GM10266 (cell line): ENCODE measurements at regions not wholly inside any gene's neighbourhood (a gene's known extent, or its start where the extent isn't known, plus 50 kb on each side); places are given as distances from the start of the nearest gene placed in this dataset.

ENCODE experiments used
- DNase-seq: peaks from one replicate; pipeline ENCODE4 v3.0.0; 2012; ENCODE audit errors: extremely low spot score
- TF ChIP-seq, protein P1 (sequence below): IDR thresholded peaks from 2 replicates; pipeline ENCODE4 v1.5.1; 2012; ENCODE audit warnings: mild to moderate bottlenecking, low read depth; ENCODE audit not compliant: control insufficient read depth, insufficient read depth; ENCODE audit errors: missing control alignments

GRCh38 chr5:127229185-127229889 is 61.3 kb upstream of the MEGF10 start:
- peak; percentile 70 for DNase-seq

GRCh38 chr5:127231118-127231517 is 59.5 kb upstream of the MEGF10 start:
- TF ChIP-seq, protein P1, sequence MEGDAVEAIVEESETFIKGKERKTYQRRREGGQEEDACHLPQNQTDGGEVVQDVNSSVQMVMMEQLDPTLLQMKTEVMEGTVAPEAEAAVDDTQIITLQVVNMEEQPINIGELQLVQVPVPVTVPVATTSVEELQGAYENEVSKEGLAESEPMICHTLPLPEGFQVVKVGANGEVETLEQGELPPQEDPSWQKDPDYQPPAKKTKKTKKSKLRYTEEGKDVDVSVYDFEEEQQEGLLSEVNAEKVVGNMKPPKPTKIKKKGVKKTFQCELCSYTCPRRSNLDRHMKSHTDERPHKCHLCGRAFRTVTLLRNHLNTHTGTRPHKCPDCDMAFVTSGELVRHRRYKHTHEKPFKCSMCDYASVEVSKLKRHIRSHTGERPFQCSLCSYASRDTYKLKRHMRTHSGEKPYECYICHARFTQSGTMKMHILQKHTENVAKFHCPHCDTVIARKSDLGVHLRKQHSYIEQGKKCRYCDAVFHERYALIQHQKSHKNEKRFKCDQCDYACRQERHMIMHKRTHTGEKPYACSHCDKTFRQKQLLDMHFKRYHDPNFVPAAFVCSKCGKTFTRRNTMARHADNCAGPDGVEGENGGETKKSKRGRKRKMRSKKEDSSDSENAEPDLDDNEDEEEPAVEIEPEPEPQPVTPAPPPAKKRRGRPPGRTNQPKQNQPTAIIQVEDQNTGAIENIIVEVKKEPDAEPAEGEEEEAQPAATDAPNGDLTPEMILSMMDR: no peak
- no peak for DNase-seq

More at GRCh38 chr5:127229185-127229889, 61.3 kb upstream of the MEGF10 start:
- TF ChIP-seq, protein P1: no peak

DNA sequence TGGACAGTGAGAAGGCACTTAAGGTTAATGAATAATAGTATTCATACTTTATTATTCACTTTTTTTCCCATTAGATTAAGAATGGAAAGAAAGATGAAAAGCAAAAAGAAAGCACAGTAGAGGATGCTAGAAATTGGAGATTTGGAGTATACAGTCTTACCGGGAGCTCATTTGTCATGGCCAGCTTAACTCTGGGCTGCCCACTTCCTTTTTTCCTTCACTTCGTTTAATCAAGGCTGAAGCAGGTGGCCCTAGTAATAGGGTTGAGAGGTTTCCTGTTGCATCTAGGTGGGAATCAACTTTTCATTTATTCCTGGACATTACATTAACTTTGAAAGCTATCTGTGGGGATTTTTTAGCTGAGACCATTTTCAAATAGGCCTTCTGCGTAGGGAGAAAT is 57.0 kb upstream of the MEGF10 start:
- TF ChIP-seq, protein P1: no peak
- no peak for DNase-seq

DNA sequence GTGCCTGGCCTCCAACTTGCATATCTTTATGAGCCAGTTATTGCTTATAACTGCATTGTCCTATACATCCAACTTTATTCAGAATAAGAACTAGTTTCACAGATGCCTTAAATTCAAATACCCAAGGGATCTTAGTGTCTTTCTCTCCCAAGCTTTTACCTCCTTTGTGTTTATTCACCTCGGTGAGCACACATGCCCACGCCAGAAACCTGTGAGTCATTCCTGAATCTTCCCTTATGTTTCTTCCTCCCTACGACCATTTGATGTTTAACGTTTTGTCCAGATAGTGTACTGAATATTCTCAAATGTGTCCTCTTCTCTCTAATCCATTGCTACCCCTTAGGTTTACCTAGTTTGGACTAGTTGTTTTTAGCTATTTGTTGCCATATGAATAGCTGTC is 55.5 kb upstream of the MEGF10 start:
- TF ChIP-seq, protein P1: no peak
- DNase-seq: no peak

DNA sequence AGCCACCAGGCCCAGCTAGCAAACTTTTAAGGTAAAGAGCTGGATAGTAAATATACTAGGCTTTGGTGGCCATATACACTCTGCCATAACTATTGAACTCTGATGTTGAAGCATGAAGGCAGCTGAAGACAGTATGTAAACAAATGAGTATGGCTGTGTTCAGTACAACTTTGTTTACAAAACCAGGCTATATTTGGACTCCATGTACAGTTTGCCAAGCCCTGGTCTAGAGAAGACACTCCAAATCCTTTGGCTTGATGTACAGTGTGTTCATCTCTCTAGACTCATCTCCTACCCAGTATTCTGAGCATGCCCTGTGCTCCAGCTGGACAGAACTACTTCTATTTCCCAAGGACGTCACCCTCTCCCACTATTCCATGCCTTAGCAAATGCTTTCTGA is 54.3 kb upstream of the MEGF10 start:
- no peak for DNase-seq
- TF ChIP-seq, protein P1: no peak
